Body of pancreas (tissue), 4 donors: ENCODE measurements at regions not wholly inside any gene's neighbourhood (a gene's known extent, or its start where the extent isn't known, plus 50 kb on each side); places are given as distances from the start of the nearest gene placed in this dataset.

Source experiments
- ATAC-seq: fragments of 150-250 bp; one replicate; pipeline ENCODE4 v1.9.1; 2016
- DNase-seq, 4 donors: peaks; one replicate each; pipeline ENCODE4 v3.0.0-alpha.2; 2019
- H3K27ac ChIP-seq, 4 donors: fragments of 200-600 bp; sonication (generic); 1 replicate in 3 of 4; 2 replicates in 1 of 4; pipeline versions ENCODE4 v1.5.1 to v1.6.1; 2016 to 2019; ENCODE audit warnings: mild to moderate bottlenecking in 1 of 4, mixed read lengths in 1 of 4, moderate library complexity in 1 of 4
- H3K27me3 ChIP-seq, 2 donors: fragments of 200-600 bp; sonication (generic); one replicate each; pipeline ENCODE4 v1.6.0; 2016; ENCODE audit warnings: mild to moderate bottlenecking in 1 of 2
- H3K36me3 ChIP-seq, 2 donors: fragments of 200-600 bp; sonication (generic); replicated peaks in 1 of 2; 2 replicates each; pipeline ENCODE4 v1.5.1; 2016; ENCODE audit warnings: low read depth in 2 of 2; ENCODE audit not compliant: insufficient read depth in 1 of 2
- H3K4me1 ChIP-seq: fragments of 200-600 bp; sonication (generic); one replicate; pipeline ENCODE4 v1.6.0; 2016
- H3K4me3 ChIP-seq, 2 donors: fragments of 200-600 bp; sonication (generic); 1 replicate in 1 of 2; 2 replicates in 1 of 2; pipeline ENCODE4 v1.5.1; 2016 to 2019
- H3K9me3 ChIP-seq, 3 donors: fragments of 200-600 bp; sonication (generic); 1 replicate in 2 of 3; 2 replicates in 1 of 3; pipeline ENCODE4 v1.5.1; 2016
- POLR2A ChIP-seq, 3 donors: fragments of 450-650 bp; IDR thresholded peaks; one replicate each; pipeline ENCODE4 v1.6.1; 2016; ENCODE audit warnings: antibody characterized with exemption in 3 of 3, mild to moderate bottlenecking in 2 of 3
- WGBS, 2 donors: methylation state at CpG; one replicate each; pipeline ENCODE4 v1.1.5; 2017; 5-methylcytosine and 5-hydroxymethylcytosine counted together
- intact Hi-C: fragments of 100-400 bp; cut with DNase I; formaldehyde crosslinking; loops from one replicate; pipeline ENCODE4 v1.15.1; 2023
- TF ChIP-seq, protein P1 (sequence below), 7 experiments: fragments of 450-650 bp in 4 of 7; fragments of 200-600 bp in 3 of 7; sonication (generic) in 3 of 7; IDR thresholded peaks; one replicate each; pipeline ENCODE4 v1.5.1; 2016 to 2019; ENCODE audit warnings: antibody characterized with exemption in 7 of 7

DNA sequence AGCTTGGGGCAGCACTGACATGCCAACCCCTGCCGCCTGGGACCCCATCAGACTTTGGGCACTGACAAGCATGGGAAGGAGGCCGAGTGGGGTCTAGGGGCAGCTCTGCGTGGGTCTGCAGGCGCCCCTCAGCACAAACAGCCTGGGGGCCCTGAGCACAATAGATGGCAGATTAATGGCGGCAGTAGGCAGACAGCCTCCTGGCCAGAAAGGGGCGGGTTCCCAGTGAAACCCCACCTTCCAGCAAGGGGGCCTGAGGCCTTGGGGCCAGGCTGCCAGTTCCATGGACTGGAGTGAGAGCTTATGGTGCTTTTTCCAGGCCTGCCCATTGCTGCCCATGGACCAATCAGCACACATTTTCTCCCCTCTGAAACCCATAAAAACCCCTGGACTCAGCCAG is 2031.2 kb downstream of the EFNA5 start:
- Histone ChIP-seq H3K4me3 (no peak overlapping the region), H3K4me1 (no peaks in the 10 kb centered on the region), H3K27me3 (no peaks in the 10 kb centered on the region), H3K36me3 (no peaks in the 10 kb centered on the region), H3K27ac (no peak overlapping the region), H3K9me3 (no peaks in the 10 kb centered on the region)
- no peak for DNase-seq
- ATAC-seq = no peak
- 64 to 67% methylated on average over 4 to 6 of the region's 6 CpGs for WGBS, 2 donors
- TF ChIP-seq, protein P1, sequence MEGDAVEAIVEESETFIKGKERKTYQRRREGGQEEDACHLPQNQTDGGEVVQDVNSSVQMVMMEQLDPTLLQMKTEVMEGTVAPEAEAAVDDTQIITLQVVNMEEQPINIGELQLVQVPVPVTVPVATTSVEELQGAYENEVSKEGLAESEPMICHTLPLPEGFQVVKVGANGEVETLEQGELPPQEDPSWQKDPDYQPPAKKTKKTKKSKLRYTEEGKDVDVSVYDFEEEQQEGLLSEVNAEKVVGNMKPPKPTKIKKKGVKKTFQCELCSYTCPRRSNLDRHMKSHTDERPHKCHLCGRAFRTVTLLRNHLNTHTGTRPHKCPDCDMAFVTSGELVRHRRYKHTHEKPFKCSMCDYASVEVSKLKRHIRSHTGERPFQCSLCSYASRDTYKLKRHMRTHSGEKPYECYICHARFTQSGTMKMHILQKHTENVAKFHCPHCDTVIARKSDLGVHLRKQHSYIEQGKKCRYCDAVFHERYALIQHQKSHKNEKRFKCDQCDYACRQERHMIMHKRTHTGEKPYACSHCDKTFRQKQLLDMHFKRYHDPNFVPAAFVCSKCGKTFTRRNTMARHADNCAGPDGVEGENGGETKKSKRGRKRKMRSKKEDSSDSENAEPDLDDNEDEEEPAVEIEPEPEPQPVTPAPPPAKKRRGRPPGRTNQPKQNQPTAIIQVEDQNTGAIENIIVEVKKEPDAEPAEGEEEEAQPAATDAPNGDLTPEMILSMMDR (IDR thresholded peaks at IDR 0.05) = no peak
- TF ChIP-seq POLR2A (IDR thresholded peaks at IDR 0.05) = no peak
- intact Hi-C loops = no loop called here

DNA sequence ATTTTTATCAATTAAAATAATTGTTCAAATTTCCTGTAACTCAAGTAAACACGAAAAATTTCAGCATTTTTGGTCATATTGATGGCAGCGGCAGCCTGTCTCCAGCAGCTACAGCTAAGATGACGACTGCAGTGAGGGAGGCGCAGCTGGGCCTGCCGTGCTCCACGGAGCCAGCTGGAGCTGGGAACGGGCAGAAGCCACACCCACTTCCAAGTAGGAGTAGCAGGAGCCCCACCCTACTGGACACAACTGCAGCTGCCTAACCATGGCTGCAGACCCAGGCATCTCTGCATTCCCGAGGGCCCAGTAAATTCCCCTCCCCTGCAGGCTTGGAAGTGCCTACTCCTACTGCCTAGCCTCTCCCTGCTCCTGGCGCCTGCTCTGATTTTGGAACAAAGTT is 2031.7 kb downstream of the EFNA5 start:
- intact Hi-C loops = no loop called here
- WGBS, 2 donors = 73 to 75% methylated on average over 9 of the region's 9 CpGs
- ATAC-seq = no peak

DNA sequence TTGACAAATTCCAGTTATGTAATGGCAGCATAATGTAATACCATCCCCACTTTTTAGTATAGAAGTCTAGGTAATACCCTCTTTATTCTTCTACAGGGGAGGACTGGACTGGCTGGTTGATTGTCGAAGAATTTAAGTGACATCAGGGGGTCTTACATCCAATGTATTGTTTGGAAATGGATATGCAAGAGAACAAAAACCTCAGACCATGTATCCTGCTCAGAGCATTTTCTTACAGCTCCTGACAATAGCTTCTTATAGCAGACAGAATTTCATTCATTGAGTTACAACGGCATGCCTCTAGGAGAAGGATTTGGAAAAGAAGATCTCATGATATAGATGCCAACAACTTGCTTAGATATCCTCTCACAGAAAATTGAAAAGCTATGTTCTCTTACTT is 2032.3 kb downstream of the EFNA5 start:
- no peaks in the 10 kb centered on the region for H3K9me3 ChIP-seq
- DNase-seq (no peak), ATAC-seq (no peak)
- TF ChIP-seq, protein P1 (IDR thresholded peaks at IDR 0.05) = no peak
- TF ChIP-seq POLR2A (IDR thresholded peaks at IDR 0.05) = no peak
- no peak overlapping the region for H3K27ac ChIP-seq
- no peak overlapping the region for H3K4me3 ChIP-seq
- no peaks in the 10 kb centered on the region for H3K36me3 ChIP-seq
- H3K4me1 ChIP-seq = no peaks in the 10 kb centered on the region
- intact Hi-C loops = no loop called here
- no peaks in the 10 kb centered on the region for H3K27me3 ChIP-seq
- WGBS, 2 donors = 77% methylated on average over 2 of the region's 2 CpGs

More for the DNA sequence above, 2031.7 kb downstream of the EFNA5 start:
- no peak for DNase-seq
- Histone ChIP-seq H3K9me3 (no peaks in the 10 kb centered on the region), H3K36me3 (no peaks in the 10 kb centered on the region), H3K4me1 (no peaks in the 10 kb centered on the region), H3K4me3 (no peak overlapping the region), H3K27ac (no peak overlapping the region), H3K27me3 (no peaks in the 10 kb centered on the region)
- TF ChIP-seq, protein P1 (IDR thresholded peaks at IDR 0.05) = no peak
- no peak for TF ChIP-seq POLR2A (IDR thresholded peaks at IDR 0.05)

DNA sequence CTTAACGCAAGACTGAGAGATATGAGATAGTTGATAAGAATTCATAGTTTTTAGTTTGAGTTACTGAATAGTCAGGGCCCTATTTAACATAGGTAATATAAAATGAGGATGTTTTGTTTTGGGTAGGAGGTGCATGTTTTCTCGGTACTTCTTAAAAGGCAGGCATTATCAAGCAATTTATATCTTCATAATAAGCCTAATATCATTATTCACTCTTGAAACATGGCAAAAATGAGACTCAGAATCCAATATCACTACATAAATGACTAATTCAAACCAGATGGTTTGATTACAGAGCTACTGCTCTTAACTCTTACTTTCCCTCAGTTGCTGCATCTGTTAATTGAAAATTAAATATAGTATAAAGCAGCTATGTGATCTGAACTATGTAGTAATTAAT is 2038.7 kb downstream of the EFNA5 start:
- intact Hi-C loops = no loop called here
- DNase-seq = no peak
- no peak for ATAC-seq
- WGBS, 2 donors = 49 to 55% methylated on average over 2 of the region's 2 CpGs
- Histone ChIP-seq H3K36me3 (no peaks in the 10 kb centered on the region), H3K27me3 (no peaks in the 10 kb centered on the region), H3K27ac (no peak overlapping the region), H3K4me1 (no peaks in the 10 kb centered on the region), H3K4me3 (no peak overlapping the region), H3K9me3 (no peaks in the 10 kb centered on the region)
- TF ChIP-seq, protein P1 (IDR thresholded peaks at IDR 0.05) = no peak
- no peak for TF ChIP-seq POLR2A (IDR thresholded peaks at IDR 0.05)

DNA sequence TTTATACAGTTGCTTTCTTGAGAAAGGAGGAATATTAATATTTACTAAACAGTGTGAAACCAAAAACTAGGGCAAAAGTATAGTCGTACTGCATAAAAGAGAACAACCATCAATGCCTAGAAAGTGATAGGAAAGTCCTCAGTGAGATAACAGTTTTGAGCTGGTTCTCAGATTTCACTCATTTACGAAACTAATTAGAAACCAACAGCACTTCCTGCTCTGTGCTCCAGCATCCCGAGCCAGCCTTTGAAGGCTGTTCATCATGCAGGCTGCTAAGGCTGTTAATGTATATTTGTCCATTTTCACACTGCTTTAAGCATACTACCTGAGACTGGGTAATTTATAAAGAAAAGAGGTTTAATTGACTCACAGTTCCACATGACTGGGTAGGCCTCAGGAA is 2039.9 kb downstream of the EFNA5 start:
- H3K27me3 ChIP-seq = no peaks in the 10 kb centered on the region
- no peak overlapping the region for H3K4me3 ChIP-seq
- H3K4me1 ChIP-seq = no peaks in the 10 kb centered on the region
- ATAC-seq (no peak), DNase-seq (no peak)
- WGBS, 2 donors = 30 to 33% methylated on average over 3 of the region's 3 CpGs
- intact Hi-C loops = no loop called here
- H3K27ac ChIP-seq = no peak overlapping the region
- H3K36me3 ChIP-seq = no peaks in the 10 kb centered on the region
- TF ChIP-seq, protein P1 (IDR thresholded peaks at IDR 0.05) = no peak
- no peak for TF ChIP-seq POLR2A (IDR thresholded peaks at IDR 0.05)
- H3K9me3 ChIP-seq = no peaks in the 10 kb centered on the region
